ENCODE measurements at regions not wholly inside any gene's neighbourhood (a gene's known extent, or its start where the extent isn't known, plus 50 kb on each side); places are given as distances from the start of the nearest gene placed in this dataset.

- Histone ChIP-seq H4K20me1 (replicated peaks in 1 of 2; ENCODE audit: control insufficient read depth in 1 of 2, insufficient read depth in 2 of 2, low read length in 2 of 2) (no peaks in the 10 kb centered on the region), H3K79me1 (ENCODE audit: low read depth, low read length) (no peaks in the 10 kb centered on the region), H4K5ac (ENCODE audit: insufficient read length, low read depth, low read length) (no peak overlapping the region), H3K27me3 (replicated peaks in 1 of 4; ENCODE audit: control insufficient read depth in 3 of 4, extremely low read depth in 1 of 4, insufficient read depth in 3 of 4, low read length in 3 of 4) (no peaks in the 10 kb centered on the region; a peak in 1 of 7 replicates), H3K27ac (ENCODE audit: low read depth, low read length) (no peak overlapping the region), H3K56ac (replicated peaks; ENCODE audit: insufficient read length, low read depth, low read length) (no peak overlapping the region), H3K79me2 (ENCODE audit: control insufficient read depth in 1 of 2, insufficient read depth in 2 of 2, low read length in 2 of 2) (no peaks in the 10 kb centered on the region), H3K9me3 (ENCODE audit: insufficient read depth in 2 of 2, low read depth in 1 of 2, low read length in 1 of 2) (no peaks in the 10 kb centered on the region), H2BK120ac (replicated peaks; ENCODE audit: low read depth, low read length) (no peak overlapping the region), H3K36me3 (ENCODE audit: control insufficient read depth in 2 of 4, insufficient read depth in 4 of 4, low read length in 3 of 4) (no peaks in the 10 kb centered on the region), H3K23ac (ENCODE audit: insufficient read length) (no peak overlapping the region), H3K14ac (ENCODE audit: insufficient read length) (no peak overlapping the region), H2AK5ac (ENCODE audit: low read depth, low read length) (no peak overlapping the region), H3K4me3 (ENCODE audit: extremely low read depth in 1 of 4, insufficient read depth in 2 of 4, low read depth in 3 of 4, low read length in 4 of 4) (no peak overlapping the region), H4K91ac (replicated peaks; ENCODE audit: insufficient read length, low read length) (no peak overlapping the region), H2BK15ac (ENCODE audit: low read length) (no peak overlapping the region), H3K4me2 (ENCODE audit: insufficient read depth in 1 of 2, low read depth in 2 of 2, low read length in 2 of 2) (no peak overlapping the region), H3K4me1 (replicated peaks in 1 of 4; ENCODE audit: control insufficient read depth in 3 of 4, insufficient read depth in 4 of 4, low read length in 3 of 4) (peaks cover 2 to 9% (median 6%) of the 10 kb centered on the region in 4 experiments; a peak in 6 of 7 replicates), H3K23me2 (ENCODE audit: low read depth, low read length) (no peaks in the 10 kb centered on the region), H2BK12ac (ENCODE audit: low read depth, low read length) (no peak overlapping the region), H2BK20ac (ENCODE audit: low read length) (no peak overlapping the region), H3K9ac (replicated peaks in 1 of 4; ENCODE audit: extremely low read depth in 1 of 4, low read depth in 3 of 4, low read length in 3 of 4) (no peak overlapping the region), H4K8ac (ENCODE audit: extremely low read depth, insufficient read depth, low read length) (no peak overlapping the region), H3K4ac (replicated peaks; ENCODE audit: insufficient read length, low read depth, low read length) (no peak overlapping the region), H2BK5ac (ENCODE audit: low read depth, low read length) (no peak overlapping the region), H3K18ac (ENCODE audit: extremely low read depth, low read length) (no peak overlapping the region), H2AFZ (ENCODE audit: low read length) (no peak overlapping the region)
- 93% methylated on average over 1 of the region's 1 CpG; no CpG with 5 or more reads in 1 of the 2 experiments for WGBS, 2 experiments (ENCODE audit: extremely low coverage in 1 of 2, insufficient coverage in 1 of 2, insufficient read length in 1 of 2, insufficient replicate concordance in 2 of 2, low coverage in 1 of 2, low lambda C conversion rate in 2 of 2, missing lambda C conversion rate in 1 of 2)
- FAIRE-seq (no peak), DNase-seq (ENCODE audit: low read depth in 1 of 2, low spot score in 2 of 2) (no peak)
- no peak for TF ChIP-seq RAD21 (IDR thresholded peaks at IDR 0.05 in 1 of 2, conservative IDR thresholded peaks at IDR 0.05 in 1 of 2; ENCODE audit: low read depth in 2 of 2, low read length in 2 of 2)
- TF ChIP-seq TCF12 (IDR thresholded peaks at IDR 0.05; ENCODE audit: low read depth, low read length), result no peak
- no peak for TF ChIP-seq MAX (IDR thresholded peaks at IDR 0.05)
- ChIA-PET POLR2A (ENCODE audit: partially characterized antibody) (no interaction called here), CTCF (ENCODE audit: partially characterized antibody) (interaction anchor here (1.1 kb wide), 1 partner anchor 148 kb away, joined by 3 read pairs; no protein-coding TSS in a partner anchor)
These were observed 148.9 kb upstream of the THBS1 start for GRCh38 chr15:39432026-39432425.
